WI38 (cell line): ENCODE measurements at regions not wholly inside any gene's neighbourhood (a gene's known extent, or its start where the extent isn't known, plus 50 kb on each side); places are given as distances from the start of the nearest gene placed in this dataset.

Experiments used
- H3K4me3 ChIP-seq: 2 replicates; pipeline ENCODE4 v1.5.1; 2011; ENCODE audit warnings: low read depth, mild to moderate bottlenecking, control low read depth, low read length
- TF ChIP-seq, protein P1 (sequence below): IDR thresholded peaks from 2 replicates; pipeline ENCODE4 v1.5.1; 2012; ENCODE audit warnings: low read depth, mild to moderate bottlenecking, control low read depth, low read length

DNA sequence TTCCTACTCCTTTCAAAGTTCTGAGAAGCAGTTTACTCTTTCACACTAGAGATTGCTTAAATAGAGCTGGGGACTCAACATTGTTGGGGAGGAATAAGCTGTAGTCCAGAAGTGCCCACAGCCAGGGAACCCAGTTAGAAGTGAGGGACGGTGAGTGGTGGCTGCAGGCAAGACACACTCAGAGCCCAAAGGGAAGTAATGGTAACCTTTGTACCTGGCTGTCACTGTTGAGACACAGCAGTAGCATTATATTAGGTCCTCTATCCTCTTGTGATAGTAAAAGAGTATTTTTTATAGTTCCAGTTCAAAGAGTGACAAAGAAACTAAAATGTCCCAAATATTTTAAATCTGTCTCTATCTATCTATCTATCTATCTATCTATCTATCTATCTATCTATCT, 263.3 kb downstream of the TTC6 start:
- TF ChIP-seq, protein P1, sequence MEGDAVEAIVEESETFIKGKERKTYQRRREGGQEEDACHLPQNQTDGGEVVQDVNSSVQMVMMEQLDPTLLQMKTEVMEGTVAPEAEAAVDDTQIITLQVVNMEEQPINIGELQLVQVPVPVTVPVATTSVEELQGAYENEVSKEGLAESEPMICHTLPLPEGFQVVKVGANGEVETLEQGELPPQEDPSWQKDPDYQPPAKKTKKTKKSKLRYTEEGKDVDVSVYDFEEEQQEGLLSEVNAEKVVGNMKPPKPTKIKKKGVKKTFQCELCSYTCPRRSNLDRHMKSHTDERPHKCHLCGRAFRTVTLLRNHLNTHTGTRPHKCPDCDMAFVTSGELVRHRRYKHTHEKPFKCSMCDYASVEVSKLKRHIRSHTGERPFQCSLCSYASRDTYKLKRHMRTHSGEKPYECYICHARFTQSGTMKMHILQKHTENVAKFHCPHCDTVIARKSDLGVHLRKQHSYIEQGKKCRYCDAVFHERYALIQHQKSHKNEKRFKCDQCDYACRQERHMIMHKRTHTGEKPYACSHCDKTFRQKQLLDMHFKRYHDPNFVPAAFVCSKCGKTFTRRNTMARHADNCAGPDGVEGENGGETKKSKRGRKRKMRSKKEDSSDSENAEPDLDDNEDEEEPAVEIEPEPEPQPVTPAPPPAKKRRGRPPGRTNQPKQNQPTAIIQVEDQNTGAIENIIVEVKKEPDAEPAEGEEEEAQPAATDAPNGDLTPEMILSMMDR: no peak
- H3K4me3 ChIP-seq: no peak overlapping the region

DNA sequence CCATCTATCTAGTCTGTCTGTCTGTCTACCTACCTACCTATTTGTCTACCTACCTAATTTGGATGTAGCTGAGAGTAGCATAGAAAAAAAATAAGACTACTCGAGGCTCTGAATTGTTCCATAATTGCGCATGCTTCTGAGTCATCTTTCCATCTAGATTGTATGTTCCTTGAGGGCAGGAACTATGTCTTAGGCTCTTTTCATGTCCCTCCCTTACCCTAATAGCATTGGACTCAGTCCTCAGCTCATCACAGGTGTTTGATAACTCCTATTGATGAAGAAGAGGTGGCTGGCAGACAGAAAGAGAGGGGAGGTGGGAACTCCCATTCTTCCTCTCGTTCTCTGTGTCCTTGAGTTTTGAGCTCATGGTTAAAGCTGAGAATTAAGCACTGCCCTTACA, 263.7 kb downstream of the TTC6 start:
- TF ChIP-seq, protein P1: no peak
- H3K4me3 ChIP-seq: no peak overlapping the region

GRCh38 chr14:37862263-37862662, 266.8 kb downstream of the TTC6 start:
- H3K4me3 ChIP-seq: no peak overlapping the region
- TF ChIP-seq, protein P1: no peak

DNA sequence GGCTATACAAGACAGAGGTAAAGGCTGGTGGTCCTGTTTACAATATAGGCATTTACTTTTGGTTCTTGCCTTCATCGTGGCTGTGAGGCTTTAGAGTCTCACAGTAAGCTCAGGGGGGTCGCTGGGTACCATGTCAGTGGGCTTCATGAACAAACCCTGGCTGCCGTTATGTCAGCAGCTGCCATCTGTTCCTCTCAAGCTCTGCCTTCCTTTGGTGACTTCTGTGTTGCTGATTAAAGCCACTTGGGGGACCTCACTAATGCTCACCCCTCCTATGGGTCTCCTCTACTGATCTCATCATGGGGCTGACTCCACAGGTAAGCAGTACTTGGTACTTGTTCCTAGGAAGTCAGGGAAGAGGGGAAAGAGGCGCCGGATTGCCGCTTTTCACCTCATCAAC, 268.7 kb downstream of the TTC6 start:
- H3K4me3 ChIP-seq: no peak overlapping the region
- TF ChIP-seq, protein P1: no peak

DNA sequence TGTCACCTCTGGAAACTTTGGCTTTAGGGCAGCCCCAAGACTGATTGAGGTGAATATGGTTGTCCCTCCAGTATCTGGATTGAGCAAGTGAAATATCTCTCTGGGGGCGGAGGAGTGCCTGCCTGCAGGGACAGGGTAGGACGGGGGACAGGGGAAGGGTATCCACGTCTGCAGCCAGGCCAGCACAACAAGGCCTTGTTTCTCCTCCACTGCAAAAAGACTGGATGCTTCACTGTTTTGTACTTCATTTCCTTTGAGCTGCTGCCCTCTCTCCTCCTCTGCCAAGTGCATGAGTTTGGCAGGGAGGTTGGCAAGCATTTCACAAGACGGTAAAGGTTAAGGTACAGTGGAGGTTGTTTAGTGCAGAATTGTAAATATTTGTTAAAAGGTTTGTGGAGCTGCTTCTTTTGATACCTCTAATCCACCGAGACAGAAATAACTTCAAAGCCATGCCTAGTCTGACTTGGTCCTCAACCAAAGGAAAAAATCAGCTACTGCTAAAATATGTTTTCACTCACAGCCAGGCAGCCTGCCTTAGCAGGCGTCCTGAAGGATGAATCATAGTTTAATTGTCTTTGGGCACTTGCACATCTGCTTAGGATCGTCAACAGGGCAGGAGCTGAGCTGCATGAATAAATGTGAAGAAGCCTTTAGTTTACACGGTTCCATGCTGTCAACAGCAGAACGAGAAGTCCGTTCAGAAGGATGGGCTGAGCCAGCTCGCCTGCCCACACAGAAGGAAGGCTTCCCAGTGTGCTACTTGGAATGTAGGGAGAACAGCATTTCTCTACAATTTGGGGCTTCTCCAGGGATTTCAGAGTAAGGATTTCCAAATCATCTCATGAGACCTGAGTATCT, 269.7 kb downstream of the TTC6 start:
- no peak overlapping the region for H3K4me3 ChIP-seq

GRCh38 chr14:37865719-37866549, 270.5 kb downstream of the TTC6 start:
- TF ChIP-seq, protein P1: no peak

More for the DNA sequence above, 269.7 kb downstream of the TTC6 start:
- TF ChIP-seq, protein P1: no peak

DNA sequence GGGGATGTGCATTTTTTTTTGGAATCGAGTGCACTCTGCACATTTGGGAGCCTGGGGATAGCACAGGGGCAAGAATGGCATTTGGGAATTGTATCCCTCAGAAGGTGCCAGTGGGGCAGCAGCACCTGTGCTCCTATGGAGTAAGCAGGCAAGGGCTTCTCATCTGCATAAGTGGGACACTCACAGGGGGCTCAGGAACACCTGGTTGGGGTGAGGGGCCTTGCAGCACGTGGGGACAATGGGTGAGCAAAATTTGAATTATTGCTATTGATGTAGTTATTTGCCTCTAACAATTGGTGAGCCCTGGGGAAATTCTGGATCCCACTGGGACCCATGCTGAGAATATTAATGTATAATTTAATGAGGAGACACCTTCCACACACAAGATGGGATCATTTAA, 274.2 kb downstream of the TTC6 start:
- no peak overlapping the region for H3K4me3 ChIP-seq
- TF ChIP-seq, protein P1: no peak

More at GRCh38 chr14:37865719-37866549, 270.5 kb downstream of the TTC6 start:
- no peak overlapping the region for H3K4me3 ChIP-seq
